Esophagus muscularis mucosa (tissue), 4 donors: ENCODE measurements at regions not wholly inside any gene's neighbourhood (a gene's known extent, or its start where the extent isn't known, plus 50 kb on each side); places are given as distances from the start of the nearest gene placed in this dataset.

Source experiments
- DNase-seq: peaks from one replicate; pipeline ENCODE4 v3.0.0-alpha.2; 2017; ENCODE audit errors: extremely low spot score
- H3K27ac ChIP-seq, 4 donors: fragments of 200-600 bp; sonication (generic); replicated peaks in 1 of 4; 1 replicate in 3 of 4; 2 replicates in 1 of 4; pipeline ENCODE4 v1.5.1; 2016 to 2019; ENCODE audit warnings: mild to moderate bottlenecking in 1 of 4
- H3K27me3 ChIP-seq, 4 donors: fragments of 200-600 bp; sonication (generic); one replicate each; pipeline versions ENCODE4 v1.5.1 to v1.6.0; 2016 to 2019
- H3K36me3 ChIP-seq, 4 donors: fragments of 200-600 bp; sonication (generic); one replicate each; pipeline ENCODE4 v1.5.1; 2016 to 2019
- H3K4me1 ChIP-seq, 4 donors: fragments of 200-600 bp; sonication (generic); one replicate each; pipeline ENCODE4 v1.5.1; 2016 to 2019
- H3K4me3 ChIP-seq, 4 donors: fragments of 200-600 bp; sonication (generic); 1 replicate in 2 of 4; 2 replicates in 2 of 4; pipeline ENCODE4 v1.5.1; 2016 to 2019; ENCODE audit warnings: mild to moderate bottlenecking in 4 of 4, moderate library complexity in 1 of 4
- H3K9me3 ChIP-seq, 4 donors: fragments of 200-600 bp; sonication (generic); 1 replicate in 3 of 4; 2 replicates in 1 of 4; pipeline ENCODE4 v1.5.1; 2016 to 2019
- EP300 ChIP-seq: sonication (generic); formaldehyde crosslinking; IDR thresholded peaks from one replicate; pipeline ENCODE4 v1.6.1; 2017; ENCODE audit warnings: antibody characterized with exemption
- POLR2A ChIP-seq: fragments of 450-650 bp; IDR thresholded peaks from one replicate; pipeline ENCODE4 v1.6.1; 2017; ENCODE audit warnings: antibody characterized with exemption, moderate library complexity, mild to moderate bottlenecking, low read depth
- POLR2AphosphoS5 ChIP-seq, 2 donors: sonication (generic); formaldehyde crosslinking; IDR thresholded peaks; one replicate each; pipeline ENCODE4 v1.6.1; 2017; ENCODE audit warnings: antibody characterized with exemption in 2 of 2
- WGBS: methylation state at CpG from one replicate; pipeline ENCODE4 v1.1.5; 2018; 5-methylcytosine and 5-hydroxymethylcytosine counted together
- intact Hi-C: fragments of 100-400 bp; cut with DNase I; formaldehyde crosslinking; loops from one replicate; pipeline ENCODE4 v1.15.1; 2023
- TF ChIP-seq, protein P1 (sequence below), 3 experiments: fragments of 200-600 bp in 2 of 3; fragments of 450-650 bp in 1 of 3; sonication (generic) in 2 of 3; IDR thresholded peaks; one replicate each; pipeline ENCODE4 v1.5.1; 2017 to 2019; ENCODE audit warnings: antibody characterized with exemption in 3 of 3, mild to moderate bottlenecking in 2 of 3, moderate library complexity in 1 of 3

GRCh38 chr12:75774261-75775052 is 257.1 kb downstream of the PHLDA1 start:
- Histone ChIP-seq H3K4me1 (no peaks in the 10 kb centered on the region), H3K4me3 (no peak overlapping the region), H3K36me3 (no peaks in the 10 kb centered on the region), H3K27me3 (no peaks in the 10 kb centered on the region), H3K27ac (no peak overlapping the region), H3K9me3 (no peaks in the 10 kb centered on the region)
- intact Hi-C loops: no loop called here
- no peak for DNase-seq
- TF ChIP-seq POLR2AphosphoS5 (IDR thresholded peaks at IDR 0.05) (no peak), EP300 (no peak), POLR2A (no peak)
- TF ChIP-seq, protein P1, sequence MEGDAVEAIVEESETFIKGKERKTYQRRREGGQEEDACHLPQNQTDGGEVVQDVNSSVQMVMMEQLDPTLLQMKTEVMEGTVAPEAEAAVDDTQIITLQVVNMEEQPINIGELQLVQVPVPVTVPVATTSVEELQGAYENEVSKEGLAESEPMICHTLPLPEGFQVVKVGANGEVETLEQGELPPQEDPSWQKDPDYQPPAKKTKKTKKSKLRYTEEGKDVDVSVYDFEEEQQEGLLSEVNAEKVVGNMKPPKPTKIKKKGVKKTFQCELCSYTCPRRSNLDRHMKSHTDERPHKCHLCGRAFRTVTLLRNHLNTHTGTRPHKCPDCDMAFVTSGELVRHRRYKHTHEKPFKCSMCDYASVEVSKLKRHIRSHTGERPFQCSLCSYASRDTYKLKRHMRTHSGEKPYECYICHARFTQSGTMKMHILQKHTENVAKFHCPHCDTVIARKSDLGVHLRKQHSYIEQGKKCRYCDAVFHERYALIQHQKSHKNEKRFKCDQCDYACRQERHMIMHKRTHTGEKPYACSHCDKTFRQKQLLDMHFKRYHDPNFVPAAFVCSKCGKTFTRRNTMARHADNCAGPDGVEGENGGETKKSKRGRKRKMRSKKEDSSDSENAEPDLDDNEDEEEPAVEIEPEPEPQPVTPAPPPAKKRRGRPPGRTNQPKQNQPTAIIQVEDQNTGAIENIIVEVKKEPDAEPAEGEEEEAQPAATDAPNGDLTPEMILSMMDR (IDR thresholded peaks at IDR 0.05): no peak
- 71% methylated on average over 2 of the region's 2 CpGs for WGBS

DNA sequence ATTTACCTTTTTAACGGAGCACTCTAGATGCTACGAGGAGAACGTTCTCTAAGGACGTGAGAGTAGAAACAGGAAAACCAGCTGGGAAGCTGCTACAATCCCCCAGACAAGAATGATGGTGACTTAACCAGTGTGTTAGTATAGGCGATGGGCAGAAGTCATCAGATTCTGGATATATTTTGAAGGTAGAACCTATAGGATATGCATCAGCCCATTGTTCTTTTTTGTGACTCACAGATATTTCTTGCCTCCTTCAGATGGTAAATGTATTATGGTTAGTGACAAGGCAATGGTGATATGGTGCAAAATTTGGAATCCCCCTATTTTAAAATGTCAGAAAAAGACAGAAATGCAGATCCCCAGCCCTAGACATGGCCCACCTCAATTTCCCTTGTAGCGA is 258.2 kb downstream of the PHLDA1 start:
- intact Hi-C loops: no loop called here
- Histone ChIP-seq H3K9me3 (no peaks in the 10 kb centered on the region), H3K4me3 (no peak overlapping the region), H3K27me3 (no peaks in the 10 kb centered on the region), H3K4me1 (no peaks in the 10 kb centered on the region), H3K27ac (no peak overlapping the region), H3K36me3 (no peaks in the 10 kb centered on the region)
- 94% methylated on average over 6 of the region's 6 CpGs for WGBS
- DNase-seq: no peak
- TF ChIP-seq, protein P1 (IDR thresholded peaks at IDR 0.05): no peak
- TF ChIP-seq EP300 (no peak), POLR2A (no peak), POLR2AphosphoS5 (IDR thresholded peaks at IDR 0.05) (no peak)

- H3K9me3 ChIP-seq: no peaks in the 10 kb centered on the region
- peaks cover 0 to 8% (median 0%) of the 10 kb centered on the region in 4 donors for H3K4me1 ChIP-seq
- H3K27ac ChIP-seq: no peak overlapping the region
- intact Hi-C loops: no loop called here
- 100% methylated on average over 2 of the region's 2 CpGs for WGBS
- H3K4me3 ChIP-seq: no peak overlapping the region
- DNase-seq: no peak
- no peaks in the 10 kb centered on the region for H3K36me3 ChIP-seq
- H3K27me3 ChIP-seq: no peaks in the 10 kb centered on the region
- TF ChIP-seq EP300: no peak
- TF ChIP-seq, protein P1 (IDR thresholded peaks at IDR 0.05): no peak
- no peak for TF ChIP-seq POLR2AphosphoS5 (IDR thresholded peaks at IDR 0.05)
- no peak for TF ChIP-seq POLR2A
Measured at GRCh38 chr12:75771023-75771422, 259.6 kb upstream of the KRR1 start.

- no peaks in the 10 kb centered on the region for H3K27me3 ChIP-seq
- no peak for DNase-seq
- no peak overlapping the region for H3K4me3 ChIP-seq
- intact Hi-C loops: no loop called here
- H3K27ac ChIP-seq: no peak overlapping the region
- H3K9me3 ChIP-seq: no peaks in the 10 kb centered on the region
- 82% methylated on average over 2 of the region's 2 CpGs for WGBS
- peaks cover 0 to 8% (median 0%) of the 10 kb centered on the region in 4 donors for H3K4me1 ChIP-seq
- TF ChIP-seq EP300 (no peak), POLR2A (no peak), POLR2AphosphoS5 (IDR thresholded peaks at IDR 0.05) (no peak)
- TF ChIP-seq, protein P1 (IDR thresholded peaks at IDR 0.05): no peak
- no peaks in the 10 kb centered on the region for H3K36me3 ChIP-seq
Measured at GRCh38 chr12:75767957-75768356, 256.5 kb upstream of the KRR1 start.
